OCI-LY7 (cell line): ENCODE measurements at regions not wholly inside any gene's neighbourhood (a gene's known extent, or its start where the extent isn't known, plus 50 kb on each side); places are given as distances from the start of the nearest gene placed in this dataset.

Experiments used
- CTCF ChIP-seq: fragments of 200-600 bp; sonication (generic); conservative IDR thresholded peaks from 2 replicates; pipeline ENCODE4 v1.5.1; 2014; ENCODE audit warnings: mild to moderate bottlenecking, antibody characterized with exemption, low read length, moderate library complexity, mixed read lengths
- EZH2phosphoT487 ChIP-seq: fragments of 200-600 bp; sonication (generic); IDR thresholded peaks from 2 replicates; pipeline ENCODE4 v1.6.1; 2018; ENCODE audit warnings: low read depth, borderline replicate concordance, mild to moderate bottlenecking, mixed run types, antibody characterized with exemption, low read length, moderate library complexity, mixed read lengths

GRCh38 chr6:104186831-104187230 lies 672.9 kb downstream of the HACE1 start:
- no peak for TF ChIP-seq CTCF
- TF ChIP-seq EZH2phosphoT487: no peak
